HG02885 (cell line): ENCODE measurements at regions not wholly inside any gene's neighbourhood (a gene's known extent, or its start where the extent isn't known, plus 50 kb on each side); places are given as distances from the start of the nearest gene placed in this dataset.
"Not testable (repeated sequence)": the region's sequence is repeated elsewhere in the genome, so short reads cannot be mapped to it uniquely, and the experiment has no call there.

Source experiments
- ATAC-seq: cut with Tn5 transposase; IDR thresholded peaks from one replicate; pipeline ENCODE4 v1.9.1; 2021; ENCODE audit warnings: mild to moderate bottlenecking; ENCODE audit not compliant: unreplicated experiment, poor library complexity

DNA sequence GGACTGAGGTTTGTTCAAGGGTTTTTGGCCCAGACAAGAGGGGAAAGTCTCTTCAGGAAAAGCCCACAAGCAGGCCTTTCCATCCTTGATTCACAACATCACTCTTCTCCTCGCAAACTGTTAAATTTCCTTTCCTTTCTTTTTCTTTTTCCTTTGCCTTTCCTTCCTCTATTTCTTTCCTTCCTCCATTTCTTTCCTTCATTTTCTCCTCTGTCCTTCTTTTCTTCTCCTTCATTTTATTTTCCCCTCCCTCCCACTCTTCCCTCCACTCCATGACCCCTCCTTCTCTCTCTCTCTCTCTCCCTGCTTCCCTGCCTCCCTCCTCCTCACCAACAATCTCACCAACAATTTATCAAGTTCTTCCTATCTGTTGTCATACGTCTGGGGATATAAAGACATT lies 89.1 kb downstream of the FAM72B start:
- not testable (repeated sequence) for ATAC-seq

DNA sequence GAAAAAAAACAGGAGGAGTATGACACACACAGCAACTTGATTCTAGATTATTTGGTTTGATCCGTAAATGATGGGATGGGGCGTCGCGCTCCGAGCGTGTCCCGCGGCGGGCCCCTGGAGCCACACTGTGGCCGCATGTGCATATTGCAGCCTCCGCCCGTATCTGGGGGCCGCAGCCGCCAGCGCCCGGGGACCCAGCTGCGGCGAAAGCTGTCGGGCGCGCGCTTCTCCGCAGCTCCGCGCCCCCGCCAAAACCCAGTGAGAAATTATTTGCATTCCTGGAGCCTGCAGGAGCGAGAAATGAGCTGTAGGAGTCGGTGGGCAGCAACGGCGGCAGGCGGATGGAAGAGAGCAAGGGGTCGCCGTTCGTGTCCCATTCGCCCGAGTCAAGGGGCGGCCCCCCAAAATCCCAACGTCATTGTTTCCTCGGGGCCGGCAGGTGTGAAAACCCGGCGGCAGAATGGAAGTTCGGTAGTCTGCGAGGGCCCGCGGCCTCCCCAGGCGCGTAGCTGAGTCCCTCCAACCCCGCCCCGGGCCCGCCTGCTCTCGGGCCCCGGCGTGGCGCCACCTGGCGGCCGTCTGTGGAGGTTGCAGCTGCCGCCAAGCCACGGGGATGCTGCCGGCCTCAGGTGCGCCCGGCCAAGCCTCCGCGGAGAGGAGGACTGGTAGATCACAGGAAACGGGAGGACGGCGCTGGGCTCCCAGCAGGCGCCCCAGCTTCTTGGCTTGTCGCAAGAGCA lies 86.8 kb downstream of the FAM72B start:
- peak; percentile 97 for ATAC-seq

DNA sequence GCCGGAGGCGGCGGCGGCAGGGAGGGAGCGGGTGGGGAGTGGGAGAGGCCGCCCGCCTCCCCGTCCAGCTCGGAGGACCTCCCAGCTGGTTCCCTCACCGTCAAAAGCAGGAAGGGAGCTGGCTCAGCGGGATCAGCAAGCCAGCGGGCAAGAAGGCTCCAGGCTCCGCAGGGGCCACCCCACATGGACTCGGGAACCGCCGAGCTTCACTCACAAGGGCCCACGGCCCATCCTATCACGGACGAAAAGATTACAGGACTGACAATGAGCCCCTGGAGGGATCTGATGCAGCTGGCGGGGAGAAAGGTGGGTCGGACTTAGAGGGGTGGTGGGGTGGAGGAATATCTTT lies 86.3 kb downstream of the FAM72B start:
- not testable (repeated sequence) for ATAC-seq

DNA sequence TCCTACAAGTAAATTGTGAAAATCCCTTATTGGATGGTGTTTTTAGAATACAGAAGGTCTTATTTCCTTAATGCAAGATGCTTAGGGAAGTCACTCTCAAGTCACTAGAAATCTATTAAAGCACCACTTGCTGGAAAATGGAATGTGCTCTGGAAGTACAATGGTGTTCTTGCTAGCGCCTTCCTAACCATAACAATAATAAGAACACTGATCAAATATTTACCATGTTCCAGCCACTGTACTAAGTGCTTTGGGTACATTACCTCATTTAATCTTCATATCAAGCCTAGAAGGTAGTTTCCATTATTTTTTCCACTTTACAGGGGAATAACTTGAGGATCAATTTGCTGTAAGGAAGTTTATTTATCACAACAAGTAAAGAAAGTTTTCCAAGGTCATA lies 75.1 kb downstream of the FAM72B start:
- ATAC-seq, result not testable (repeated sequence)

DNA sequence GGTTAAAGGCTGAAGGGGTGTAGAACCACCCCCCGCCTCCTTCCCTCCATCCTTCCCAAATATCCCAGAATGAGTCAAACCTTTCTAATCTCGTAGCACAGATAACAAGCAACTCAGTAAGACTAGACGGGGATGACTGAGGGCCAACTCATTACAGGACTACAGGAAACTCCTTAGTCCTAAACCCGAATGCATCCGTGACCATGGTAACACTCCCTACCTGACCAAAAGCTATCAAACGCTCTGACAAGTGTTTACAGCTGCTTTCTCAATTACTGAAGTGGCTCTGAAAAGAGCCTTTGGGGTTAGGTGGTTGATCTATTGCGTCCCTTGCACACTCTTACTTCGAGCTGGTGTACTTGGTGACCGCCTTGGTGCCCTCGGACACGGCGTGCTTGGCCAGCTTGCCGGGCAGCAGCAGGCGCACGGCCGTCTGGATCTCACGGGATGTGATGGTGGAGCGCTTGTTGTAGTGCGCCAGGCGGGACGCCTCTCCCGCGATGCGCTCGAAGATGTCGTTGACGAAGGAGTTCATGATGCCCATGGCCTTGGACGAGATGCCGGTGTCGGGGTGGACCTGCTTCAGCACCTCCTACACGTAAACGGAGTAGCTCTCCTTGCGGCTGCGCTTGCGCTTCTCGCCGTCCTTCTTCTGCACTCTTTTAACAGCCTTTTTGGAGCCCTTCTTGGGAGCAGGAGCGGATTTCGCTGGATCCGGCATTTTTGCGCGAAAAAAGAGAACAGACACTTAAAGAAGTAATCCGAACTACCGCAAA lies 67.4 kb downstream of the FAM72B start:
- ATAC-seq, result not testable (repeated sequence)

DNA sequence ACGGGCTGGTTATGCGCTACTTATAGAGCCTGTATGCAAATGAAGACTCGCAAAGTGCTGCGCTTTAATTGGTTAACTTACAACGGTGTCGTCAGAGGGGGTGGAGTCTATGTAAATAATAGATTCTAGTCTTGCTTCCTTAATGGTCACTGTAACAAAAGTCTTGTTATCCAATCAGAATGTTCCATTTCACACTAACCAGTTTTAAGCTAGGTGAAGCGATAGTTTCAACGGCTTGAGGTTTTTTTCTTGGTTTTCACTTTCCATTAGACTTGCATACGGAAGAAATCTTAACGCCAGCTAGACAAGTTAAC lies 66.9 kb downstream of the FAM72B start:
- not testable (repeated sequence) for ATAC-seq

DNA sequence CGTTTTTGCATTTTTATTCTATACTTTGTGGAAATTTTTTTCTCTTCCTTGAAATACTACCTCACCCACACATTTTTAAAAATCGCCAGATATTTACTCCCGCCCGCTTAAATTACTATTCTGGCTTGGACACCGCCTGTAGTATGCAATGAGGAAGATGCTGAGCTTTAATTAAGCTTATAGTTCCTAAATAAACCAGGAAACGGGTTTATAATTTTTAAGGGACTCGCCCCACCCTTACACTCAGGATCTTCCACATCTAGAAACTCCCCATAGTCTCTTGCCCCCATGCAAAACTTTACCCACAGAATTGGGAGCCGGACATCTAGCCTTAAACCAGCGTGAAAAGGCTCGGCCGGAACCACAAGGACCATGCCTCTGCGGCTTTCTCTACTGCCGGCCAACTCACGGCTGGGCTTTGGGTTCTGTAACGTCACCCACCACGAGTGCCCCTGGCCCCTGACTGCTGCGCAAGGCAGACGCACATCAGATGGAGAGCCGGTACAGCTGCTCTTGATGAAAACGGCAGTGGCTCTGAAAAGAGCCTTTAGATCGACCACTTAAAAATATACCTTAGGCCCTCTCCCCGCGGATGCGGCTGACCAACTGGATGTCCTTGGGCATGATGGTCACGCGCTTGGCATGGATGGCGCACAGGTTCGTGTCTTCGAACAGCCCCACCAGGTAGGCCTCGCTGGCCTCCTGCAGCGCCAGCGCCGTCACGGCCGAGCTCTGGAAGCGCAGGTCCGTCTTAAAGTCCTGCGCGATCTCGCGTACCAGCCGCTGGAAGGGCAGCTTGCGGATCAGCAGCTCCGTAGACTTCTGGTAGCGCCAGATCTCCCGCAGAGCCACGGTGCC lies 66.3 kb downstream of the FAM72B start:
- ATAC-seq, result not testable (repeated sequence)
